HG03354 (cell line): ENCODE measurements at regions not wholly inside any gene's neighbourhood (a gene's known extent, or its start where the extent isn't known, plus 50 kb on each side); places are given as distances from the start of the nearest gene placed in this dataset.

Source experiments
- ATAC-seq: cut with Tn5 transposase; IDR thresholded peaks from one replicate; pipeline ENCODE4 v1.9.1; 2021; ENCODE audit warnings: mild to moderate bottlenecking; ENCODE audit not compliant: unreplicated experiment, poor library complexity, severe bottlenecking

DNA sequence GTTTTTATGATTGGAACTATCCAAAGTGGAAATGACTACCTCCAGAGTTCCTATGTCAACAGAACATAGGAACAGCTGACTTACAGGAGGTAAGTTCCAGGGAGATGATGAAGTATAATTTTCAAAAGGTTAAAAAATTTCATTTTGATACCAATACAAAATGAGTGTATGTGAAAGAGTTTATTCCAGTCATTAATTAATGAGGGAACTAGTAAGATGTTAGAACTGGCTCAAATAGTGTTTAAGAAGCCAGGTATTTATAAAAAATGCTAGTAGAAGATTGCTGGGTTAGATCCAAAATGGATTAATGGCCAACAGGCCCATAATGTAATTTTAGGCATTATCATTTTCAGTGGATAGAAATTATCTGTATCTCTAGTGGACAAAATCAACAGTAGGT, 227.7 kb upstream of the ZBED5 start:
- ATAC-seq: no peak

DNA sequence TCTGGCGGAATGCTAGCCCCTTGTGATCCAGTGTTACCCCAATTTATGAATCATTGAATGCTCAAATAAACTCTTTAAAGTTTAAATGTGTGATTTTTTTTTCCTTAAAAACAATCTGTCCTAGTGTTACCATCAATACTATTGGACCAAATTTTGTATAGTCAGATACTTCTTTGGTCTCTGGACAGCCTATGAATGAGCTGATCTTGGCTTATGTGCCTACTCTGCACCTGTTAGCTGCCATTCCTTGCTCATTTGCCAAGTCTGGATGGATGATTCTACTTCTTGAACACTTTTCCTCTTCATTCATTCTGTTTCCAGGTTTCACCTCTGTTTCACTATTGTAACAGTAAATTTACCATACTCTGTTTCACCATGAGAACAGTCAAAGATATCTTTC, 226.5 kb upstream of the ZBED5 start:
- ATAC-seq: no peak

DNA sequence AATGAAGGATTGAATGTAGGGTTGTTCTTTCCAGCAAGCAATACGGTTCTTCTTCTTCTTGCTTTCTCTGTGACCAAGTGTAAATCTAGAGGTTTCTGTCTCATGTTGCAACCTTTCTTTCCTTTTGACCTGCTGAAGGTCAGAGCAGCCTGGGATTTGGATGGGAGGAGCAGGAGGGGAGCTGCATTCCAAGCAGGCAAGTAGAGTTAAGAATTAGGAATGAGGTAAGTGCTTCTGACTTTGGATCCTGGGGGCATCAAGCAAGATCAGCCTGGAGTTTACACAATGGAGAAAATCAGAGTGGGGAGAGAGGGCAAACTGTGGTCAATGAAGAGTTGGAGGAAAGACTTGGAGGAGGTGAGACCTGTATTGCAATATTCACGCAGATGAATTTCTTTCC, 225.6 kb upstream of the ZBED5 start:
- no peak for ATAC-seq

- no peak for ATAC-seq
Observed at GRCh38 chr11:11082646-11083045, 224.8 kb upstream of the ZBED5 start.

DNA sequence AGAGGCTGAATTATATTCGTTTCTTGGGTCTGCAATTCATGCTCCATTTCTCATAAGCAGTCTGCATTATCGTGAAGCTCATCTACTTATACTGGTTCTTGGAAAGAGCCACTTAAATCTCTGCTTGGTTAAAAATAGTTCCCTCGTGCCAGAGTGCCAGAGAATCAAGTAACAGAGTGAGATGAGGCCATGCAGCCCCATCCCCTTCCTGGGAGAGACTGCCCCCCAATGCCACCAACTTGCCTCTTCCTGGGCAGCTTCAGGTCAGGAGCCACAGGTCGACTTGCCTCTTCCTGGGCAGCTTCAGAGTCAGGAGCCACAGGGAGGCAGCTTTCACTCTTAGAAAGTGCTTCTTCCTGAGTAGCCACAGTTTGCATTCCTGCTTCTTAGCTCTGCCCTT, 223.9 kb upstream of the ZBED5 start:
- no peak for ATAC-seq

GRCh38 chr11:11081288-11081687, 223.4 kb upstream of the ZBED5 start:
- no peak for ATAC-seq

- no peak for ATAC-seq
Observed at GRCh38 chr11:11078344-11079086, 220.7 kb upstream of the ZBED5 start.

GRCh38 chr11:11077898-11078297, 220.0 kb upstream of the ZBED5 start:
- no peak for ATAC-seq

GRCh38 chr11:11076879-11077278, 219.0 kb upstream of the ZBED5 start:
- no peak for ATAC-seq

GRCh38 chr11:11076276-11076675, 218.4 kb upstream of the ZBED5 start:
- no peak for ATAC-seq

- no peak for ATAC-seq
Observed at GRCh38 chr11:11075515-11076171, 217.8 kb upstream of the ZBED5 start.

GRCh38 chr11:11074686-11075335, 217.0 kb upstream of the ZBED5 start:
- ATAC-seq: no peak

DNA sequence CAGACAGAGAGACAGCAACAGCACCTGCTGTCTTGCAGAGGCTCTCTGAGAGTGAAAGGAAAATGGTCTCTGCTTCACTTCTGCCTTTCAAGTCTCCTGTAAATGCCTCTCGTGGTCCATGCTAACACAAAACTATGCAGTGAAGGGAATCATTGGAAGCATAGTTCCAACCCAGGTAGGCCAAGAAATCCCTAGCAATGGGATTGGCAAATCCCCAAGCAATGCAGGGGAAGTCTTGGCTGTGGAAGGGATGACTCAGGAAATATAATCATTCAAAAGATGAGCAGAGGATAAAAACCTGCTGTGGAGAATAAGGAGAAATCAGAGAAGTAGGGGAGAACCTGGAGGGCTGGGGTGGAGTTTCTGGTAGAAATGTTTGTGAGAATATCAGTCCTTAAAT, 216.1 kb upstream of the ZBED5 start:
- ATAC-seq: no peak

- ATAC-seq: no peak
Observed at GRCh38 chr11:11072067-11072466, 214.2 kb upstream of the ZBED5 start.

DNA sequence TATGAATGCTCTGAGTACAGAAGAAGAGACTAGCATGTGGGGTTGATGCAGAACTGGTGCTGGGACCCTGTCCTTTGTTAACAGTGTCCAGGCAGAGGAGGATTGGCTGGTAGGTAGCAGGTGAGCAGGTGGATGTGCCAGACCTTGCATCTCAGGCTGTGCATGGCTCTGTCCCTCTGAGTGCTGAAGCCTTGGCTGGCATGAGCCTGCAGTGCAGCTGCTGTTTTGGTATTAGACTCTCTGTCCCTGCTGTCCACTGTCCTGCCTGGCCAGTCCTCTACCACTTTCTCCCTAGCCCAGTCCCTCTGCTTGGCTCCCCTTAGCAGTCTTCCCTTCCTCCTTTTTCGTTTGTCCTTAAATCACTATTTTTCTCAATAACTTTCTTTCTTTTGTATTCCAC, 213.6 kb upstream of the ZBED5 start:
- ATAC-seq: no peak

GRCh38 chr11:11070976-11071375, 213.1 kb upstream of the ZBED5 start:
- no peak for ATAC-seq

DNA sequence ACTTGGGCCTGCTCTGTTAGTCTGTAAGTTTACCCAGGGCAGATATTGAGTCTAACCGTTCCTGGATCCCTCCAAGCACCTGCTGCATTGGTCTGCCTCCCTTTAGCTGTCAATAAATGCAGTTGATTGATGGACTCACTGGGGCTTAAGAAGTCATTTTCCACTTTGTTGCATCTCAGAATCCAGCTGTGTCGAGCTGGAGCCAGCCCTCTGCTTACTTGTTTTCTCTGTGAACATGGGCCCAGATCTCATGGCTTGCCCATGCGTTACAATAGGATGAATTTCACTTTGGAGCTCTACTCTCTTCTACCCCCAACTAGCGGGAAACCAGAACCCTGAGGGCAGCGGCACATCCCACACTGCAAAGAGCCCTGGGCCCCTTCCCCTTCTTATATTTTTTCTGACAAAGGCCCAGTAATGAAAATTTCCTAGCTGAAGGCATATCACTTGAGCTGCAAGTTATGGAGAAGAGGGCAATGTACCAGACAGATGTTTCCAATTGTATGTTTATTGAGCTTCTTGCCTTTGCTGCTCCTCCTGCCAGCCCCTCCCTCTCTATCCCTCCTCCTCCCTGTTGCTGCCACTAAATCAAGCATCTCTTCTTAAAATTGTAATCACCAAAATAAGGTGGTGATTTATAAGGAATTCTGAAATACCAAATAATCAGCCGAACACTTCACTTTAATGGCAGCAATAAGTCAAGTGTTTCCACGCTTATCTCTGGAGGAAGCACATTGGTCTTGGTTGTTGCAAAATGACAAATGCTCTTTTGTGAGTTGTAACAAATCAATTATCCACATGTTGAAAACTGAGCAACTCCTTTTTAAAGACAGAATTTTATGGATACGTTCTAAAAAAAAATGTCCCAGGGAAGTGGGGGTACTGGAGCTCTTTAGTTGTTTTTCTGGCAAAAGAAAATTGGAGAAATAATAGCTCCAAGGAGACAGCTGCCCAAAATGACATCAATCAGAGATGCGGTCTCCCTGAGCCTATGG, 212.3 kb upstream of the ZBED5 start:
- no peak for ATAC-seq

- no peak for ATAC-seq
Observed at GRCh38 chr11:11068113-11068512, 210.3 kb upstream of the ZBED5 start.

DNA sequence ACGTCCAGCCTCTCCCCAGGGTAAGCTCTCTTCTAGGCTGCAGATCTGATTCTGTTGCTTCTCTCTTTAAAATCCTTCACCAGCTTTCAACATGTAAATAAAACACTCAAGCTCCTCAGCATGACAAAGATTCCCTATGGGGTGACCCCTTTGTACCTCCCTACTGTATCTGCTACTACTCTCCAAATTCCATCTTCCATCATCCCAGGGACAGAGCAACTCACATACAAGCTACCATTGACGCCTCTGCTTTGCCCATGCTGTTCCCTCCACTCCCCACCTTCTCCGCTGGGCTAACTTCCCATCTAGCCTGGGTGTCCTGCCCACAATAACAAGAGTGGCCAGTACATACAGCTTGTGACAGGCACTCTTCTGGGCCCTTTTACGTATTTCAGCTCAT, 207.5 kb upstream of the ZBED5 start:
- no peak for ATAC-seq

DNA sequence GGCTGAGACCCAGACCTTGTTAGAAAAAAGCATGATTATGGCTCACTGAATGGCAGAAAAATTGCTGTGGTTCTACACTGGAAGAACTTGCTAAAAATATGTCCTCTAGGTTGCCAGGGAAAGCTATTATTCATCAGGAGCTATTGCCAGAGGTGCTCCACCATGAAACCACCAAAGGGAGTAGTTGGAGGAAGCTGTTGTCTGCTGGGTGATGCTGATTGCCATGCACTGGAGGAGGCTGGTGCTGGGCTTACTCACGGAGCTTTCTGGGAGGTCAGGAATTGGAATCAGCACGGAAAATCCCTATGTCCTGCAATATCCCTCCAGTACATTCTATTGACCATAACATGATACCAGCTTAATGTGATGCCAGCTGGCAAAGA, 199.6 kb upstream of the ZBED5 start:
- ATAC-seq: no peak
